Activated T-cell treated with anti-CD3 and anti-CD28 coated beads, Interleukin-2, amount 50 U/mL, for 4 hours (primary cell): ENCODE measurements at regions not wholly inside any gene's neighbourhood (a gene's known extent, or its start where the extent isn't known, plus 50 kb on each side); places are given as distances from the start of the nearest gene placed in this dataset.

ENCODE experiments used
- ATAC-seq, 2 donors: fragments of 200-7000 bp; cut with Tn5 transposase; one replicate each; pipeline ENCODE4 v1.10.0; 2021
- DNase-seq: peaks from one replicate; pipeline ENCODE4 v3.0.0-alpha.2; 2020
- H3K27me3 Mint-ChIP-seq: one replicate; pipeline ENCODE4 v1.8.0; 2021; ENCODE audit warnings: low read depth, mixed read lengths
- H3K36me3 Mint-ChIP-seq: one replicate; pipeline ENCODE4 v1.8.0; 2022; ENCODE audit warnings: mixed read lengths; ENCODE audit not compliant: insufficient read depth
- H3K4me1 Mint-ChIP-seq: one replicate; pipeline ENCODE4 v1.8.0; 2021; ENCODE audit warnings: low read depth, mixed read lengths
- H3K4me3 Mint-ChIP-seq: one replicate; pipeline ENCODE4 v1.8.0; 2021; ENCODE audit warnings: mild to moderate bottlenecking, moderate library complexity, mixed read lengths
- H3K9me3 Mint-ChIP-seq: one replicate; pipeline ENCODE4 v1.8.0; 2021; ENCODE audit warnings: mixed read lengths

DNA sequence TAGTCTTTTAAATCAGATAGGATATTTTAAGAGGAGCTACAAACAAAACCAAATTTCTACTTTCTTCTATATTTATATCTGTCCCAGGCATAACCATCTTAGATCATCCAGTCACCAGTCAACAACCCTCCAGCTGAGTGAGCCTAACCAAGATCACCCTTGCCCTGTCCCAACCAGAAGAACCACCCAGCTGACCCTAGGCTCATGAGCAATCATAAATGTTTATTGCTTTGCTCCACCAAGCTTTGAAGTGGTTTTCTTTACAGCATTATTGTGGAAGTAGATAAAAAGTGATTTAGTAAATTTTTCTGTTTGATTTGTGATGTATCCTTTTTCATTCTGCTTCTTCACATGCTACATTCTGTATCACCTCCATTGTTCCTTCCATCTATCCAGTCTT, 167.2 kb upstream of the PIEZO2 start:
- no peak overlapping the region for H3K4me3 Mint-ChIP-seq
- H3K36me3 Mint-ChIP-seq, result no peaks in the 10 kb centered on the region
- H3K27me3 Mint-ChIP-seq, result peaks cover under 1% of the 10 kb centered on the region

DNA sequence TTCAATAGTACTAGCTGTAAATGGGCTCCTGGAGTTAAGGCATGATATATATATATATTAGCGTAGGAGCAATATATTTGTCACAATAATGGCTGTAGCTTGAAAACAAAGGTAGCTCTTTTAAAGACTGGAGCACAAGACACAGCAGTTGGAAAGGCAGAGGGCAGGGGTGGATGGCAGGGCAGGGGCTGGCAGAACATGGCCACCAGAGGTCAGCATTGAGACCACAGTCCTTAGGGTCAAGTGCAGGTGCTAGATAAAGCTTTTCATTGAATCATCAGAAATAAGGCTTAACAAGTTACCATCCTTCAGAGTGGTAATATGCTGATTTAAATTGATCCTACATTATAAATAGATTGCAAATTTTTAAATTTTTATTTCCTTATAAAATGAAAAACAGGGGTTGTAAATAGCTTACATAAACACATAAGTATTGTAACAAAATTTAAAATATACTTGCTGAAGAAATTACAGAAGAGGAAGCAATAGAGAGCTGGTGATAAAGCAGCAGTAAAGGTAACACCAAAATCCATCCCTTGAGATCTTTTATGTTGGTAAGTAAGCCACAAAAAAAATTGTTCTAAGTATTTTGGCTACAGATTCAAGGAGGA, 161.2 kb upstream of the PIEZO2 start:
- ATAC-seq (no peak), DNase-seq (no peak)
- Mint-ChIP-seq H3K4me1 (no peaks in the 10 kb centered on the region), H3K4me3 (no peak overlapping the region), H3K9me3 (no peaks in the 10 kb centered on the region), H3K27me3 (peaks cover 2% of the 10 kb centered on the region), H3K36me3 (no peaks in the 10 kb centered on the region)

More for the DNA sequence above, 167.2 kb upstream of the PIEZO2 start:
- ATAC-seq (no peak), DNase-seq (no peak)
- peaks cover 5% of the 10 kb centered on the region for H3K9me3 Mint-ChIP-seq
- H3K4me1 Mint-ChIP-seq, result no peaks in the 10 kb centered on the region

DNA sequence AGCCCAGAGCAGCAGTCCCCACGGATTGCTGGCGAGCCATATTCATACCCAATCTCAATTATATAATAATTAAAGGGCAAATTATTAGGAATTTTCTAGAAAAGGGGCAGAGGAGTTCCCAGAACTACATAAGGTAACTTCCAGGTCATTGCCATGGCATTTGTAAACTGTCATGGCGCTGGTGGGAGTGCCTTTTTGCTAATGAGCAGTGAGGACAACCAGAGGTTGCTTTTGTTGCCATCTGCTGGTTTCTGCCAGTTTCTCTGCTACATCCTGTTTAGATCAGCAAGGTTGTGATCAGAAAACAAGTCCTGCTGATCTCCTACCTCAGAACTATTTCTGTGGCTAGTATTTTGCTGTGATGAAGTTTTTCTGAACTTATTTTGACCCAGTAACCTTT, 159.8 kb upstream of the PIEZO2 start:
- no peak for ATAC-seq
- no peaks in the 10 kb centered on the region for H3K9me3 Mint-ChIP-seq
- H3K4me1 Mint-ChIP-seq, result no peaks in the 10 kb centered on the region
- no peak for DNase-seq
- H3K27me3 Mint-ChIP-seq, result peaks cover 2% of the 10 kb centered on the region
- no peak overlapping the region for H3K4me3 Mint-ChIP-seq
- no peaks in the 10 kb centered on the region for H3K36me3 Mint-ChIP-seq

- H3K36me3 Mint-ChIP-seq, result no peaks in the 10 kb centered on the region
- no peaks in the 10 kb centered on the region for H3K4me1 Mint-ChIP-seq
- ATAC-seq (peak in 1 of 2 donors; percentile 28), DNase-seq (no peak)
- no peaks in the 10 kb centered on the region for H3K9me3 Mint-ChIP-seq
- H3K4me3 Mint-ChIP-seq, result no peak overlapping the region
- peaks cover 2% of the 10 kb centered on the region for H3K27me3 Mint-ChIP-seq
These were observed 159.1 kb upstream of the PIEZO2 start for GRCh38 chr18:11308499-11308898.

DNA sequence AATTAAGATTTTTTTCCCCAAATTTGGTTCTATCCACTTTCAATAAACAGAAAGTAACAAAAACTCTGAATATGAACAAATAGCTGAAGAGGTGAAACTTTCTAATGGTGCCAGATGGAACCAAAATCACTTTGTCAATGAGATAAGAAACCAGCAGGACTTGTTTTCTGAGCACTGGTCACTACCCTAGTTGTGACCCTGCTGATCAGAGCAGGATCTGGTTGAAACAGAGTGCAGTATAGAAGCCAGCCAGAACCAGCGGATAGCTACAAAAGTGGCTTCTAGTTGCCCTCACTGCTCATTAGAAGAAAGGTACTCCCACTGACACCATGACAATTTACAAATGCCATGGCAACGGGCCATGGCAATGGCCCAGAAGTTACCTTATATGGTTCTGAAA, 158.3 kb upstream of the PIEZO2 start:
- Mint-ChIP-seq H3K36me3 (no peaks in the 10 kb centered on the region), H3K27me3 (peaks cover 2% of the 10 kb centered on the region), H3K9me3 (no peaks in the 10 kb centered on the region), H3K4me1 (no peaks in the 10 kb centered on the region), H3K4me3 (no peak overlapping the region)
- ATAC-seq (no peak), DNase-seq (no peak)

DNA sequence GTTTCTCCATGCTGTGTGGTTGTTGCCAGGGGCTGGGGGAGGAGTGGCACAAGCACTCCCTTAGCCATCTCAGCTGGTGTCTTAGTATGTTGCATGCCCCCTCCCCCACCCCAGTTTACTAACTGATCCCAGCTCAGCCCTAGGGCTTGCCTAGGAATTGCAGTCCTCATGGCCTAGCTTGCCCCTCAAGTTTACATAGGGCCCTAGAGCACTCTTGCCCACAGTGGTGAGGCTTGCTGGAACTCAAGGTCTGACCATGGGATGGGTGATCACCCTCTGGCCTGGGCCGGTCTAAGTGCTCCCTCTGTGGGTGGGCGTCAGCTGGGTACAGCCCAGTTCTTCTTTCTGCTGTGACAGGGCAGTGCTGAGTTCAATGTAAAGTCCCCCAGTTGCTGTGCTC, 156.1 kb upstream of the PIEZO2 start:
- no peak for DNase-seq

GRCh38 chr18:11304928-11305327, 155.6 kb upstream of the PIEZO2 start:
- ATAC-seq (no peak), DNase-seq (no peak)
- H3K36me3 Mint-ChIP-seq, result no peaks in the 10 kb centered on the region
- peaks cover 8% of the 10 kb centered on the region for H3K9me3 Mint-ChIP-seq
- peaks cover 2% of the 10 kb centered on the region for H3K27me3 Mint-ChIP-seq
- no peaks in the 10 kb centered on the region for H3K4me1 Mint-ChIP-seq
- no peak overlapping the region for H3K4me3 Mint-ChIP-seq

More for the DNA sequence above, 156.1 kb upstream of the PIEZO2 start:
- Mint-ChIP-seq H3K9me3 (peaks cover 8% of the 10 kb centered on the region), H3K36me3 (no peaks in the 10 kb centered on the region), H3K4me1 (no peaks in the 10 kb centered on the region), H3K27me3 (peaks cover 2% of the 10 kb centered on the region), H3K4me3 (no peak overlapping the region)
- no peak for ATAC-seq

GRCh38 chr18:11296946-11297345, 147.6 kb upstream of the PIEZO2 start:
- H3K27me3 Mint-ChIP-seq, result peaks cover 2% of the 10 kb centered on the region
- ATAC-seq, result no peak
- DNase-seq, result no peak
- no peaks in the 10 kb centered on the region for H3K4me1 Mint-ChIP-seq
- no peaks in the 10 kb centered on the region for H3K36me3 Mint-ChIP-seq
- H3K9me3 Mint-ChIP-seq, result peaks cover 11% of the 10 kb centered on the region
- no peak overlapping the region for H3K4me3 Mint-ChIP-seq

DNA sequence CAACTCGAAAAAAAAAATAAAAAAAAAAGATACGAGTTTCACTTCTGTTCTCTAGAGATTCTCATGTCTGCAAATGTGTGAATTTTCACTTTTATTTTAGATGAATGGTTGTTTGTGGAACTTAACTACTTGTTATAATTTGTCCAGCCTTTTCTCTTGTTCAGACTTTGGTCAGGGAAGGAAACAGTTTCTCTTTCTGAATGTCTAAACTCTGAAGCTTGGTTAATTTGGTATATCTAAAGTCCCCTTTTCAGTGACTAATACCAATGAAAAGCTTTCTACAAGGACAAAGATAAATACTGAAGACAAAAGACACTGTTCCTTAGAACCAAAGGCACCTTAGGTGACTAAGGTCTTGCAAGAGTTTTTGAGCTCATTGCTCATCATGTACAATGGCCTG, 144.4 kb upstream of the PIEZO2 start:
- no peak overlapping the region for H3K4me3 Mint-ChIP-seq
- DNase-seq, result no peak
- no peaks in the 10 kb centered on the region for H3K4me1 Mint-ChIP-seq
- no peaks in the 10 kb centered on the region for H3K9me3 Mint-ChIP-seq
- peaks cover 2% of the 10 kb centered on the region for H3K27me3 Mint-ChIP-seq
- ATAC-seq, result no peak
- H3K36me3 Mint-ChIP-seq, result no peaks in the 10 kb centered on the region

DNA sequence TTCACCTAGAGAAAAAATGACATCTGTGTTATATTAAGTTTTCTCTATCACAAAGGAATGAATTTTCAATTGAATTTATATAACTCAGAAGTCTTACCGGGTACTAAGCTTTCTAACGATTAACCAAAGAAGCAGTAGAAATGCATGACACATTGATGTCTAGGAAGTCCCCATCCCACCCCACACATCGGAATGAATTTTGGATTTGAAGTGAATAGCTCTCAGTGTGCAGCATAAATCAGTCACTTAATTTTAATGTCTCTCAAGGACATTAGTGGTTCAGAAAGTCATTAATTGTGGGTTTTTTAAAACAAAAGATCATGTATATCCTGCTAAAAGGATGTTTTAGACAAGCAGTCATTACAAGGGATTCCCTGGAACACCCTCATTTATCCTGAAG, 141.4 kb upstream of the PIEZO2 start:
- Mint-ChIP-seq H3K4me3 (no peak overlapping the region), H3K27me3 (peaks cover 2% of the 10 kb centered on the region), H3K9me3 (no peaks in the 10 kb centered on the region), H3K36me3 (no peaks in the 10 kb centered on the region), H3K4me1 (no peaks in the 10 kb centered on the region)
- DNase-seq, result no peak
- ATAC-seq, result no peak

DNA sequence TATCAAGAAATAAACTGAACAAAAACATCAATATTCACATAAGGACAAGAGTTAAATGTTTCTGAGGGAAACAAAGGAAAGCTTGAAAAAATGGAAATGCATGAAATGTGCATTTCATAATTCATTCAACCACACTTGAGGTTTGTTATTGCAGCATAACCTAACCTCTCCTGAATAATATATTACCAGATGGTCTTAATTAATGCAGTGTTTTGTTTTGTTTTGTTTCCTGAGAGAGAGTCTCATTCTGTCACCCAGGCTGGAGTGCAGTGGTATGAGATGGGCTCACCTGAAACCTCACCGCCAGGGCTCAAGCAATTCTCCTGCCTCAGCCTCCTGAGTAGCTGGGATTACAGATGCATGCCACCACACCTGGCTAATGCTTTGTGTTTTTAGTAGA, 139.9 kb upstream of the PIEZO2 start:
- no peak overlapping the region for H3K4me3 Mint-ChIP-seq
- no peak for DNase-seq
- ATAC-seq, result no peak
- no peaks in the 10 kb centered on the region for H3K9me3 Mint-ChIP-seq
- peaks cover 2% of the 10 kb centered on the region for H3K27me3 Mint-ChIP-seq
- H3K4me1 Mint-ChIP-seq, result no peaks in the 10 kb centered on the region
- no peaks in the 10 kb centered on the region for H3K36me3 Mint-ChIP-seq

DNA sequence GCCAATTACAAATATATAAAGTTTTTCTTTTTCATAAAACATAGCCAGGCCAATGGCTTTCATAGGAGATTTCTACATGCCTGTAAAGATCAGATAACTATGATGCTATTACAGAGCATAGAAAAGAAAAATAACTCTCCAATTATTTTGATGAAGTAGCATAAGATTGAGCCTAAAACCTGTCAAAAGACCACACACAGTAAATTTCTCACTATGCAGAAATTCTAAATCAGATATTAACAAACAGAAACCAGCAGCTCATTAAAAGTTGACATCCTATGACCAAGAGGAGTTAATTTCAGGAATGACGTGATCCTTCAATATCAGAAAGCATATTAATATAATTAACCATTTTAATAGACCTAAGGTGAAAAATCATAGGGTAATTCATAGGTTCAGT, 139.0 kb upstream of the PIEZO2 start:
- no peak for DNase-seq
- Mint-ChIP-seq H3K4me3 (no peak overlapping the region), H3K4me1 (no peaks in the 10 kb centered on the region), H3K9me3 (no peaks in the 10 kb centered on the region), H3K36me3 (no peaks in the 10 kb centered on the region), H3K27me3 (peaks cover 2% of the 10 kb centered on the region)
- ATAC-seq, result no peak

DNA sequence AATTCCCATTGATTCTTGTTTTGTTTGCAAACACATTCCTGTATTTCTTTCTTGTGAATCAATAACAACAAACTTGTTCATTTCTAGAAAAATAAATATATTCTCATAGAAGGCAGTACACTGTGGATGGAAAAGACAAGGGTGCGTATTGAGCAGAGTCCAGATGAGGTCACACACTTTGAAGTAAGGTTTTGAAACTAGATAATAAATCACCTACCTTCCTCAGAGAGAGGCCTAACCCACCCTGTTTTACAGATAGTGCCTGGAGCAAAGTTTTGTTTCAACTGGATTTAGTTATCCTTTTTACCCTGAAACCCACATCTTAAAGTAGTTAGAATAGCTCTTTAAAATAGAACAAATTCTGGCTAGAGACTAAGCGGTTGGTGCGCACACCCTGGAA, 137.1 kb upstream of the PIEZO2 start:
- peaks cover 2% of the 10 kb centered on the region for H3K27me3 Mint-ChIP-seq
- ATAC-seq (no peak), DNase-seq (no peak)
- no peaks in the 10 kb centered on the region for H3K4me1 Mint-ChIP-seq
- no peaks in the 10 kb centered on the region for H3K36me3 Mint-ChIP-seq
- H3K4me3 Mint-ChIP-seq, result no peak overlapping the region
- no peaks in the 10 kb centered on the region for H3K9me3 Mint-ChIP-seq

GRCh38 chr18:11284811-11285210, 135.4 kb upstream of the PIEZO2 start:
- Mint-ChIP-seq H3K36me3 (no peaks in the 10 kb centered on the region), H3K27me3 (peaks cover 2% of the 10 kb centered on the region), H3K4me3 (no peak overlapping the region), H3K4me1 (no peaks in the 10 kb centered on the region), H3K9me3 (no peaks in the 10 kb centered on the region)
- ATAC-seq, result no peak
- no peak for DNase-seq

GRCh38 chr18:11284349-11284748, 135.0 kb upstream of the PIEZO2 start:
- DNase-seq (no peak), ATAC-seq (no peak)
- Mint-ChIP-seq H3K9me3 (no peaks in the 10 kb centered on the region), H3K36me3 (no peaks in the 10 kb centered on the region), H3K4me3 (no peak overlapping the region), H3K27me3 (peaks cover 2% of the 10 kb centered on the region), H3K4me1 (no peaks in the 10 kb centered on the region)
